Keratinocyte (primary cell): ENCODE measurements at regions not wholly inside any gene's neighbourhood (a gene's known extent, or its start where the extent isn't known, plus 50 kb on each side); places are given as distances from the start of the nearest gene placed in this dataset.

Experiments
- EZH2 ChIP-seq: IDR thresholded peaks from one replicate; pipeline ENCODE4 v1.6.1; 2012; ENCODE audit warnings: inconsistent platforms, mild to moderate bottlenecking, low read length, moderate library complexity
- TF ChIP-seq, protein P1 (sequence below), 3 experiments: IDR thresholded peaks in 1 of 3; conservative IDR thresholded peaks in 1 of 3; optimal IDR thresholded peaks in 1 of 3; 2 replicates in 2 of 3; 3 replicates in 1 of 3; pipeline versions ENCODE3 to v1.5.1; 2011; ENCODE audit warnings: low read length in 3 of 3, mild to moderate bottlenecking in 3 of 3, moderate library complexity in 2 of 3, control low read depth in 1 of 3, inconsistent platforms in 1 of 3; ENCODE audit not compliant: insufficient read depth in 2 of 3; ENCODE audit errors: extremely low read depth in 1 of 3

DNA sequence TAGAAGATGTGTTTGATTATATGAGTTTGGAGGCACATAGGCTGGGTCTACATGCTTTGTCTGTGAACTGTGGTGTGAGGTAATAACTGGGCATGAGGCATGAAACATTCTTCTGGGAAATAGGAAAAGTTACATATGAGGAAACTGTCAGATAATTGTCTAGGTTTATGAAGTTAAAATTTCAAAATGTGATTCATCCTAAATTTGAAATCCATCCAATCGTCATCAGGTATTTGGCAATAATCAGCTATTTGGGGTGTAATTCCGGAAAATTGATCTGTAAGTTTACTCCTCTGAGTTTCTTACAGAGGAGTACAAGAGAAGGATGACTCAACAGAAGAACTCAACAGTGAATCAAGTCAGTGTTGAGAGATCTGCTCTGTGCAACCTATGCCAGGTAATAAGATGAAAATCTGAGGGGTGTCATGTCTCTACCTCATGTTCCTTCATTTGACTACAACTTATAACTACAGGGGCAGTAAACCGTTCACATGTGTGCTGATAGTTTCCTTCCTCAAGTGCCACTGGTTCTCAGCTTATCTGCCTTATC, 1171.6 kb upstream of the CDH18 start:
- TF ChIP-seq, protein P1, sequence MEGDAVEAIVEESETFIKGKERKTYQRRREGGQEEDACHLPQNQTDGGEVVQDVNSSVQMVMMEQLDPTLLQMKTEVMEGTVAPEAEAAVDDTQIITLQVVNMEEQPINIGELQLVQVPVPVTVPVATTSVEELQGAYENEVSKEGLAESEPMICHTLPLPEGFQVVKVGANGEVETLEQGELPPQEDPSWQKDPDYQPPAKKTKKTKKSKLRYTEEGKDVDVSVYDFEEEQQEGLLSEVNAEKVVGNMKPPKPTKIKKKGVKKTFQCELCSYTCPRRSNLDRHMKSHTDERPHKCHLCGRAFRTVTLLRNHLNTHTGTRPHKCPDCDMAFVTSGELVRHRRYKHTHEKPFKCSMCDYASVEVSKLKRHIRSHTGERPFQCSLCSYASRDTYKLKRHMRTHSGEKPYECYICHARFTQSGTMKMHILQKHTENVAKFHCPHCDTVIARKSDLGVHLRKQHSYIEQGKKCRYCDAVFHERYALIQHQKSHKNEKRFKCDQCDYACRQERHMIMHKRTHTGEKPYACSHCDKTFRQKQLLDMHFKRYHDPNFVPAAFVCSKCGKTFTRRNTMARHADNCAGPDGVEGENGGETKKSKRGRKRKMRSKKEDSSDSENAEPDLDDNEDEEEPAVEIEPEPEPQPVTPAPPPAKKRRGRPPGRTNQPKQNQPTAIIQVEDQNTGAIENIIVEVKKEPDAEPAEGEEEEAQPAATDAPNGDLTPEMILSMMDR (optimal IDR thresholded peaks at IDR 0.05 in 1 of 3, IDR thresholded peaks at IDR 0.05 in 1 of 3, conservative IDR thresholded peaks at IDR 0.05 in 1 of 3; ENCODE audit: extremely low read depth in 1 of 3, insufficient read depth in 2 of 3, low read length in 3 of 3): no peak
- TF ChIP-seq EZH2: no peak
